NCI-H345 (cell line): ENCODE measurements at regions not wholly inside any gene's neighbourhood (a gene's known extent, or its start where the extent isn't known, plus 50 kb on each side); places are given as distances from the start of the nearest gene placed in this dataset.

Experiments used
- DNase-seq: peaks from one replicate; lab custom pipeline; 2025; lab: John Stamatoyannopoulos, UW

GRCh38 chr5:68711293-68712200 is 382.3 kb upstream of the SLC30A5 start:
- no peak for DNase-seq

- DNase-seq = no peak
Measured at GRCh38 chr5:68714810-68715209, 379.0 kb upstream of the SLC30A5 start.

- no peak for DNase-seq
Measured at GRCh38 chr5:68720884-68721610, 372.8 kb upstream of the SLC30A5 start.

DNA sequence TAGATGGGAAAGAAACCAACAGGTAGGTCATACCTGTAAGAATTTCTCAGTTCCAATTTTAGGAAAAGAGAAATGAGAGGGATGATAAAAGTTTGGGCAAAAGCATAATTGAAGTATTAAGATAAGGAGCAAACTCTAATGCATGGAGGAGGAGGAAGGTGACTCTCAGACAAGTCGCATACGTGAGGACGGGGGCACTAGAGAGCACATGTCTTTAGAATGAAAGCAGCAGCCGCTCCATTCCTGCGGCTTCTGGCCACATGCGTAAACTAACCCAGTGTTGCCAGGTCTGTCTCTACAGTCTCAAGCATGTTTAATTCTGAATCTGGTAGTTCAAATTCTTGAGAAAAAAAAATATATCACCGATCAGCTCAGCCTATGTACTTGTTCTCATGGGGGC is 371.5 kb upstream of the SLC30A5 start:
- no peak for DNase-seq

- DNase-seq = no peak
Measured at GRCh38 chr5:68725905-68726683, 367.7 kb upstream of the SLC30A5 start.

DNA sequence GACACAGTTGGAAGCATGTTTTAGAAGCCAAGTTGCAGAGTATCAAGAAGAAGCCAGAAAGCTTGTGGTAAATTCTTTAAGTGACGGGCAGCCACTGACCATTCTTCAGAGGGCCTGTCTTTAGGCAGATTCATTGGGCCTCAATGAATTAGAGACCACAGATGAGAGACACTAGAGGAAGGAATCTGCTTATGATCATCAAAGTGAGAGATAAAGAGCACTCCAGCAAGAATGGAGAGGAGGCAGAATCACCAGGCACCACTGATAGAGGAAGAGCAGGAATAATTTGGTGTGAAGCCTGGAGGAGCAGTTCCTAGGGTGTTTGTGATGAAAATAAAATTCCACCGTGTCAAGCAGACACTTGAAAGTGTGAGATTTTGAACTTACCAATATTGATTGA is 365.9 kb upstream of the SLC30A5 start:
- no peak for DNase-seq

GRCh38 chr5:68729678-68730077 is 364.1 kb upstream of the SLC30A5 start:
- DNase-seq = no peak

- DNase-seq = no peak
Measured at GRCh38 chr5:68730220-68730978, 363.4 kb upstream of the SLC30A5 start.

- DNase-seq = no peak
Measured at GRCh38 chr5:68730979-68731654, 362.7 kb upstream of the SLC30A5 start.

- DNase-seq = no peak
Measured at GRCh38 chr5:68732251-68732650, 361.6 kb upstream of the SLC30A5 start.

DNA sequence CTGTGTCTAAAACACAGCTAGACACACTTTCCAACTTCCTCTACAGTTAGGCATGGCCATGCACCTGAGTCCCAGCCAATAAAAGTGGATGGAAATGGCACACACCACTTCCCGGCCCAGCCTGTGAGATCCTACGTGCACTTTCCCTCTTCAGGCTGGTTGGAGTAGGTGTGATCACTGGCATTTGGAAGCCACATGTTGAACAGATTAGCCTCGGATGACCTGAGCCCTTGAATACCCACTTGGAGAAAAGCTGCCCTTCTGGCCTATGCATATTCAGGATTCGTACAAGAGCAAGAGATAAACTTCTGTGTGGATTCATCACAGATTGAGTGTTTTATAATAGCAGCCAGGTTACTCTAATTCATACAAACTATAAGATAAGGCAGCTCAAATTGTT is 359.0 kb upstream of the SLC30A5 start:
- no peak for DNase-seq

DNA sequence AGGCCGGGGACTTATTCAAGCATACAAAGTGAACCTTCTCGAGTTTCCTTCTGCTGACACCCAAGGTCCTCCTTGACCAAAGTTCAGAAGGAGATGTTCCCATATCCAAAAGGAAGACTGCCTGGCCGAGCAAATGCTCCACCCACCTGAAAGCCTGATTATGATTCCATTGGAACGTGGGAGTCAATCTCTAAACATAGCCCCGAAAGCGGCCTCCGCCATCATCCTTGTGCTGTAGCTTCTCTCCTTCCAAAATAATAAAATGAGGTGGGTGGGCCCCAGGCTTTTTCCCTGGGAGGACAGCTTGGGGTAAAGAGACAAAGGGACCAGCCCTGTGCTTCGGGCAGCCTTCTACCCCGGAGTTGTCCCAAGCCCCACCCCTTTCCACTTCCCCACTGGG is 355.6 kb upstream of the SLC30A5 start:
- no peak for DNase-seq

GRCh38 chr5:68738841-68739240 is 355.0 kb upstream of the SLC30A5 start:
- no peak for DNase-seq

GRCh38 chr5:68739752-68740151 is 354.1 kb upstream of the SLC30A5 start:
- no peak for DNase-seq

- DNase-seq = no peak
Measured at GRCh38 chr5:68740226-68740910, 353.4 kb upstream of the SLC30A5 start.

- DNase-seq = no peak
Measured at GRCh38 chr5:68744206-68744605, 349.6 kb upstream of the SLC30A5 start.

DNA sequence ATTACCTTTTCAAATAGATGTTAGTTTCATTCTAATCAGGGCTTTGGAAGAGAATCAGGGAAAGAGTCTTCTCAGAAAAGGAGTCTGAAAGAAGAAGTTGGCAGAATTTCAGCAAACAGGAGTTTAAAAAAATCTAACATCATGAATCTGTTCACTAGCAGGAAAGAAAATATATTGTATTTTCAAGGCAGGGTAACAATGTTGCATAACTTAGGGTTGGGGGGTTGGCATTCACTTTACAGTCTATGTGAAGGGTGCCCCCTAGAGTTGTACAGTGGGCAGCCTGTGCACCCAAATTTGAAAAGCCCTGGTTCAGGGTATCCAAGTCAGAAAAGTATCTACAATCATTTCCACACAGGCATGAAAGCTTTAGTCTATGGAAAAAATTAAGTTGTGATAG is 348.4 kb upstream of the SLC30A5 start:
- no peak for DNase-seq

GRCh38 chr5:68746220-68746619 is 347.6 kb upstream of the SLC30A5 start:
- DNase-seq = no peak

- DNase-seq = no peak
Measured at GRCh38 chr5:68746643-68747420, 347.0 kb upstream of the SLC30A5 start.

GRCh38 chr5:68747521-68747920 is 346.3 kb upstream of the SLC30A5 start:
- no peak for DNase-seq
